GM12891 (cell line): ENCODE measurements at regions not wholly inside any gene's neighbourhood (a gene's known extent, or its start where the extent isn't known, plus 50 kb on each side); places are given as distances from the start of the nearest gene placed in this dataset.

Source experiments
- DNase-seq: peaks from one replicate; pipeline ENCODE4 v3.0.0; 2011; ENCODE audit warnings: low spot score; ENCODE audit not compliant: insufficient read length
- FAIRE-seq: peaks from 2 replicates; lab custom pipeline; 2011; peaks lifted over from hg19 to GRCh38; lab: Jason Lieb, UNC
- PAX5 ChIP-seq: IDR thresholded peaks from 2 replicates; pipeline ENCODE4 v1.6.1; 2011; ENCODE audit warnings: low read length, moderate library complexity, mild to moderate bottlenecking; ENCODE audit not compliant: insufficient read depth, severe bottlenecking
- POLR2A ChIP-seq: IDR thresholded peaks from 2 replicates; pipeline ENCODE4 v1.6.1; 2011; ENCODE audit warnings: low read depth, low read length, control low read depth
- POLR2AphosphoS5 ChIP-seq: IDR thresholded peaks from 2 replicates; pipeline ENCODE4 v1.6.1; 2011; ENCODE audit warnings: low read depth, low read length, control low read depth
- POU2F2 ChIP-seq: IDR thresholded peaks from 2 replicates; pipeline ENCODE4 v1.6.1; 2011; ENCODE audit warnings: low read depth, mild to moderate bottlenecking, control low read depth, low read length, moderate library complexity
- SPI1 ChIP-seq: IDR thresholded peaks from 2 replicates; pipeline ENCODE4 v1.6.1; 2011; ENCODE audit warnings: low read depth, low read length, control low read depth
- TAF1 ChIP-seq: IDR thresholded peaks from 2 replicates; pipeline ENCODE4 v1.6.1; 2011; ENCODE audit warnings: low read depth, low read length, control low read depth

DNA sequence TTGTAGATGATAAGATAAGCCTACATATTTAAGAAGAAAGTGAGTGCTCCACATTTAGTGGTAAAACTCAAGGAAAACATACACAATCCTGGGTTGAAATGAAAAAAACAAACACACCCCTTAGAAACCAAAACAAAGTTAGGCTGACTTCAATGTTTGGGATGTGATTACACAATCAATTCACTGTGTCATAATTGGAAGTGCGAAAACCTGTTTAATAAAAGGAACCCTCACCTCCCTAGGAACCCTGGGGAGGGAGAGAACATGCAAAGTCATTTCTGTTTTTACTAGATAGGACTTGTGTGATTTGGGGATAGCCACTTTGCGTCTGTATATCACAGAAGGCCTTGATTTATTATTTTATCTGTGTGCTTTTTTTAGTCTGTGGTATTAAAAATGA, 275.0 kb downstream of the NFKBIZ start:
- FAIRE-seq, result no peak
- TF ChIP-seq SPI1 (no peak), PAX5 (no peak), POLR2AphosphoS5 (no peak), POU2F2 (no peak), TAF1 (no peak), POLR2A (no peak)
- DNase-seq, result no peak

DNA sequence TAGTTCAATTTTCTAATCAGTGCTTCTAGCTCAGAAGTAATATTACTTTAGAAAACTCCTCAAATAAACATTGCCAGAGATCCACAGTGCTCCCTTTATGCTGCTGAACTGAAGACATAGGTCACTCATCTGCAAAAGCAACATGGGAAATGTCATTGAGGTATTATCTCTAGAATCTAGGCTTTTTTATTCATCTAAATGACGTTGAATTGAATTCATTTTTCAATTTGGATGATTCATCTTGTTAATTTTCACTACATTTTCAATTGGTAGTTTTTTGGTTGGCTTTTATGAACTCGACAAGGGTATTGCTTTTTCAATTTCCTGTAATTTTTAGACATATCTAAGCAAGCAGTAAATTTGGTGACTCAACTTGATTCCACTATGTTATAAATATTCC, 275.4 kb downstream of the NFKBIZ start:
- no peak for FAIRE-seq
- no peak for DNase-seq
- no peak for TF ChIP-seq SPI1
- TF ChIP-seq PAX5, result no peak
- TF ChIP-seq POLR2AphosphoS5, result no peak
- no peak for TF ChIP-seq POU2F2
- TF ChIP-seq TAF1, result no peak
- TF ChIP-seq POLR2A, result no peak

DNA sequence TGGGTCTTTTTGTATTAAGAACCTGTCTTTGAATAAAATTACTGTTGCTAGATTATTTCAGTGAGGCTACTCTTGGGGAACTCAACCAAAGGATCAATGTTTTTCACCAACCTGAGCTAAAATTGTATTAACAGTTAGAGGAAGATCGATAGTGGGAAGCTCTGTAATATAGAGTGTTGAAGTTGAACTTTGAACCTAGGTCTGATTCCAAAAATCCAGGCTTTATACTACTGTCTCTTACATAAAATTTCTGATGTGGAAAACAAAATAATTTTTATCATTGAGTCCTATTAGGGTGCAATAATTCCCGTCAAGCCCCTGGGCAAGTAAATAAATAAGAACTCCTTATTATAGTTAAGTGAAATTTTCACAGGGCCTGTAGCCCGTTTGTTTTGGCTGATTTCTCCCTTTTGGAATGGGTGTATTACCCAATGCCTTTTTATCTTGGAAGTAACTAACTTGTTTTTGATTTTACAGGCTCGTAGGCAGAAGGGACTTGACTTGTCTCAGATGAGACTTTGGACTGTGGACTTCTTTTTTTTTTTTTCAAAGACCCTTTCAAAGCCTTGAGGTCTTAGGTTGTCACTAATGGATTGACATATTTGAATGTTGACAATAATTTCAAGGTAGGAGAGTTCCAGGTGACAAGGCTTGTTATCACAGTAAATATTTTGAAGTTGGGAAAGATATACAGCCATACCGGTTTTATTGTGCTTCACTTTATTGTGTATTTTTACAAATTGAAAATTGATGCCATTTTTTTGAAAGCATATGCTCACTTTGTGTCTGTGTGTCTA, 276.1 kb downstream of the NFKBIZ start:
- no peak for DNase-seq
- FAIRE-seq, result no peak
- TF ChIP-seq POLR2A (no peak), POU2F2 (no peak), SPI1 (no peak), TAF1 (no peak), POLR2AphosphoS5 (no peak), PAX5 (no peak)

DNA sequence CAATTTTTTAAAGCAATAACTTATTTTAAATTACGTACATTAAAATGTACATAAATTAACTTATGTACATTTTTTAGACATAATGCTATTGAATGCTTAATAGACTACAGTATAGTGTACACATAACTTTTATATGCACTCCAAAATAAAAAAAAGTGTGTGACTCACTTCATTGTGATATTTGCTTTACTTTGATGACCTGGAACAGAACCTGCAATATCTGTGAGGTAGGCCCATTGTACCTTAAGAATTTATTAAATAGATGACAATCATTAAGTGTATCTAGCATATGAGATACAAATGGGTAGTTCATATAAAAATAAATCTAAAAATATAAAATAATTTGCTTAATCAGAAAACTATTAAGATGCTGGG, 276.7 kb downstream of the NFKBIZ start:
- DNase-seq (no peak), FAIRE-seq (no peak)
- TF ChIP-seq PAX5 (no peak), POLR2AphosphoS5 (no peak), POU2F2 (no peak), TAF1 (no peak), SPI1 (no peak)

DNA sequence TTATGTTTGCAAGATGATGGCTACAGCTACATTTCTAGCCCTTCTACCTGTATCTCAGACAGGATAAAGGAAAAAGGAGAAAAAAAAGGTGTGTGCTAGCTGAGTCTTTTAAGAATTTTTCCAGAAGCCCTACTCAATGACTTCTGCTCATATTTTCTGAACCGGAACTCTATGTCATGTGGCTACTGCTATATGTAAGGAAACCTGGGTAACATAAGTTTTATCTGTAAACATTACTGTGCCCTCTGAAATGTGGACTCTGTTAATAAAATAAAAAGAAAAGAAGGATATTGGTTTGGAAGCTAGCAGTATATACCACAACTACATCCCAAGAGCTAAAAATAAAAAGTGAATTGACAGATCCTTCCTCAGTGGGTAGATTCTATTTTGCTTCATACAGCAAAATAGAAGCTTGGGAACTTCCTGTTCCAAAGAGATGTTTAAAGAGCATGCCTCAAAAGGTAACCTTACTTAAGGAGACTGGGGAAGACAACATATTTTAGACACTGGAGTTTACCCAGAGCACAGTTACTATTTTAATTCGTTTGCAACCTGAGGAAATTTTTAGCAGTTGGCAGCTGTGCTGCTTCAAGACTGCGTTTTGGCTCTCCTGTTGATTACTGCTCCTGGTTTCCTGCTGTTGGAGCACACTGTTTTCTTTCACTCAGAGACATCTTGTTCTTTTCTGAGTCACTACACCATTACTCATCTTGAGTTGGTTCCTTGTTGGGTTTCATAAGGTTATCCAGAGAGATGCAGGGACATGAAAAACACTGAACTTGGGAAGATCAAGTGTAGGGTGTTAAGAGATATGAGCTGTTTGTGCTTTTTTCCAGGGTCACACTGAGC, 280.7 kb downstream of the NFKBIZ start:
- DNase-seq, result no peak
- no peak for FAIRE-seq
- TF ChIP-seq PAX5 (no peak), POU2F2 (no peak)

DNA sequence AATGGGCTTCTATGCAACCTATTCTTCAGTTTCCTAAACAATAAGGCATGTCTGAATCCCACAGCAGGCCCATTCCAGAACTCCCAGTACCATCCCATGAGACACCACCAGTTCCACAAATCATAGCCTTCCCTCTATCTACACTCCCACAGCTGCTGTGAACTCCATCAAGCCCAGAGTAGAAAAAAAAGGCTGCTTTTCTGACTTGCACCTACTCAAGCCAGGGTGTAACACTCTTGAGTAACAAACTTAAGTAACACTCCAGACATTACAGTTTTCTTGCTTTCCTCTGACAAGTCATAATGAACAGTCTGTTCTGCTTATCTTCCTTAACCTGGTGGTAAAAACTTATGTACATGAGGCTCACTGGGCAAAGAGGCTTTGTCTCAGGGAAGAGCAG, 283.1 kb downstream of the NFKBIZ start:
- FAIRE-seq, result no peak
- TF ChIP-seq PAX5 (no peak), SPI1 (no peak), POLR2AphosphoS5 (no peak)
- DNase-seq, result no peak

DNA sequence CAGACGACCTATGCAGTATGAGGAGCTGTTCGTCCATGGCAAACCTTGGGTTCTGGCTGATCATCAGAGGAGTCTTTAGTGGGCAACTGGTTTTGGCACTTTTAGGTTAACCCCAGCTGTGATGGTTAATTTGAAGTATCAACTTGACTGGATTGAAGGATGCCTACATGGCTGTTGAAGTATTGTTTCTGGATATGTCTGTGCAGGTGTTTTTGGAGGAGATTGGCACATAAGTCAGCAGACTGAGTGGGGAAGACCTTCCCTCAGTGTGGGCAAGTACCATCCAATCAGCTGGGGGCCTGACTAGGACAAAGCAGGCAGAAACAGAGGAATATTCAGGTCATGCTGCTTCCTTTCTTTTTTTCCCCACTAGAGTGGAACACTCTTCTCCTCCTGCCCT, 284.1 kb downstream of the NFKBIZ start:
- TF ChIP-seq POU2F2 (no peak), POLR2AphosphoS5 (no peak), POLR2A (no peak), TAF1 (no peak), PAX5 (no peak), SPI1 (no peak)
- FAIRE-seq (no peak), DNase-seq (no peak)

DNA sequence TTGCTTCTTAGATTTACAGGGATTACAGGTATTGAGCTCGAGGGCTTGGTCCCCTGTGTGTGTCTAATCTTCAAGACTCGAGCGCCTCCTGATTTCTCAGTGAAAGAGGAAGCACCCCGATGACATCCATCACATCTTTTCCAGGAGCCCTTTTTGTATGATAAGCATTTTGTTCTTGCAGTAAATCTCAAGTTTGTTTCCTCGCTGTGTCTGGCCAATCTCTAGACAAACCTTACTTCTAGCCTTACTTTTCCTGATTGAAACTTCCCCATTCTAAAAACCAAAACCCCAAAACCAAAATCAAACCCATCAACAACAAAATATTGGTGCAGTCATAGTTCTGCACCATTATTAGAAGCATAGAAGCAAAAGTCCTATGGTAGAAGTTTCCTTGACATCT, 286.0 kb downstream of the NFKBIZ start:
- FAIRE-seq (no peak), DNase-seq (no peak)
- TF ChIP-seq TAF1 (no peak), POLR2AphosphoS5 (no peak), POLR2A (no peak), SPI1 (no peak), PAX5 (no peak), POU2F2 (no peak)

DNA sequence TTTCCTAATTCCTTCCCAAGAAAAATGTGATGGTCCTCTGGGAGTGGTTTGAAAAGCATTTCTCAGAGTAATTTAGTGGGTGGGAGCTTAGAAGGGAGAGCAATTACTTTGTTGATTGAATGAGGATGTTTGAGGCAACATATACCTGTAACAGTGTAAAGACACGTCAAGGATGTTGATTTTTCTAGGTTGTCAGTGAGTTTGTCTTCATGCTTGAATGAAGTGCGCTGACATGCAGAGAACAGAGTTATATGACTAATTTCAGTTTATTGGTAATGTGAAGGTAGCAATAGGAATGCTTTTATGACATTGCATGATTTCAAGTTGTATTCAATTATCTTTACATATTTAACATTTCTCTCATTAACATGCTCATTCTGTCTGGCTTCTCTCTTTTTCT, 286.9 kb downstream of the NFKBIZ start:
- DNase-seq (no peak), FAIRE-seq (peak; percentile 31)
- TF ChIP-seq PAX5 (peak; percentile 17), POLR2A (no peak)

DNA sequence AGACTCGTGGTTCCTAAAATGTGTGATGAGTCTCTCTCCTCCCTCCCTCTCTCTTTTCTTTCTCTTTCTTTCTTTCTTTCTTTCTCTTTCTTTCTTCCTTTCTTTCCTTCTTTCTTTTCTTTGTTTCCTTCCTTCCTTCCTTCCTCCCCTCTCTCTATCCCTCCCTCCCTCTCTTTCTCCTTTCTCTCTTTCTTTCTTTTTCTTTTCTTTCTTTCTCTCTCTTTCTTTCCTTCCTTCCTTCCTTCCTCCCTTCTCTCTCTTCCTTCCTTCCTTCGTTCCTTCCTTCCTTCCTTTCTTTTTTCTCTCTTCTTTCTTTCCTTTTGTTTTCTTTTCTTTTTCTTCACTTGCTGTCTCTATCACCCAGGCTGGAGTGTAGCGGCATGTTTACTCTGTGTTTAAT, 290.8 kb downstream of the NFKBIZ start:
- DNase-seq (no peak), FAIRE-seq (no peak)
- TF ChIP-seq POU2F2 (no peak), POLR2A (no peak), POLR2AphosphoS5 (no peak), PAX5 (no peak), TAF1 (no peak)
